Muscle layer of colon (tissue), 2 donors: ENCODE measurements at regions not wholly inside any gene's neighbourhood (a gene's known extent, or its start where the extent isn't known, plus 50 kb on each side); places are given as distances from the start of the nearest gene placed in this dataset.
"Not testable (repeated sequence)": the region's sequence is repeated elsewhere in the genome, so short reads cannot be mapped to it uniquely, and the experiment has no call there.

ENCODE experiments used
- H3K27ac ChIP-seq: one replicate; pipeline ENCODE4 v1.7.0; 2013; ENCODE audit warnings: low read depth, mild to moderate bottlenecking, low read length, moderate library complexity
- H3K27me3 ChIP-seq, 2 donors: one replicate each; pipeline ENCODE4 v1.7.0; 2013; ENCODE audit warnings: low read length in 2 of 2, mild to moderate bottlenecking in 2 of 2; ENCODE audit not compliant: insufficient read depth in 2 of 2, control insufficient read depth in 1 of 2
- H3K36me3 ChIP-seq: one replicate; pipeline ENCODE4 v1.7.0; 2013; ENCODE audit warnings: mild to moderate bottlenecking, low read length; ENCODE audit not compliant: insufficient read depth
- H3K4me1 ChIP-seq: one replicate; pipeline ENCODE4 v1.7.0; 2013; ENCODE audit warnings: mild to moderate bottlenecking, low read length; ENCODE audit not compliant: insufficient read depth
- H3K4me3 ChIP-seq, 2 donors: one replicate each; pipeline ENCODE4 v1.7.0; 2013; ENCODE audit warnings: low read length in 2 of 2, low read depth in 1 of 2, mild to moderate bottlenecking in 1 of 2, moderate library complexity in 1 of 2
- H3K9ac ChIP-seq: one replicate; pipeline ENCODE4 v1.7.0; 2013; ENCODE audit warnings: low read length
- H3K9me3 ChIP-seq: one replicate; pipeline ENCODE4 v1.7.0; 2013; ENCODE audit warnings: mild to moderate bottlenecking, low read length
- donor health status: abdominal sarcoma.
- donor health status: Adenocarcinoma of cecum.

DNA sequence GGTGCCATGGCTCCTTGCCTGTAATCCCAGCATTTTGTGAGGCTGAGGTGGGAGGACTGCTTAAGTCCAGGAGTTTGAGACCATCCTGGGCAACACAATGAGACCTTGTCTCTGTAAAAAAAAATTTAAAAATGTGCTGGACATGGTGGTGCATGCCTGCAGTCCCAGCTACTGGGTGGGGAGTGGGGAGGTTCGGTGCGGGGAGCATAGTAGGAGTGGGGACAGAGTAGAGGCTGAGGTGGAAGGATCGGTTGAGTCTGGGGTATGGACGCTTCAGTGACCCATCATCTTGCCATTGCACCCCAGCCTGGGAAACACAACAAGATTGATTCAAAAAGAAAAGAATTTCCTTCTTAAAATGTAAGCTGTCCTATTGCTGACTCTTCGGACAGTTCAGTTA is 1490.0 kb upstream of the GBE1 start:
- no peak overlapping the region for H3K27ac ChIP-seq
- no peaks in the 10 kb centered on the region for H3K36me3 ChIP-seq
- no peak overlapping the region for H3K9ac ChIP-seq
- no peaks in the 10 kb centered on the region for H3K9me3 ChIP-seq
- H3K4me3 ChIP-seq, result no peak overlapping the region
- H3K4me1 ChIP-seq, result no peaks in the 10 kb centered on the region
- no peaks in the 10 kb centered on the region for H3K27me3 ChIP-seq

DNA sequence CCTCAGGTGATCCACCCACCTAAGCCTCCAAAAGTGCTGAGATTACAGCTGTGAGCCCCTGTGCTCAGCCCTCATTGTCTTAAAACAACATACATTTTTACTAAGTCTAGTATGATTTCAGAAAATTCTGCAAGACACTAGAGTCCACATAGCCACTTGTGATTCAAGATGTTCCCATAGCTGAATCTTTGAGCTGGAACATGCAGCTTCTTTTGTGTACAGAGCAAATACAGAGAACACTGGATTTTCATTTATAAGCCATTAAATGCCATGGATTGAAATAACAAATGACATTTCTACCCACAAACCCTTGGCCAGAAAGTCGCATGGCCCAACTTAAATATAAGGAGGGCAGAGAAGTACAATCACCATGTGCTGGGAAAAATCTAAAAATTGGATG is 1489.2 kb upstream of the GBE1 start:
- Histone ChIP-seq H3K27ac (no peak overlapping the region), H3K36me3 (no peaks in the 10 kb centered on the region), H3K4me1 (no peaks in the 10 kb centered on the region), H3K9ac (no peak overlapping the region), H3K4me3 (no peak overlapping the region), H3K27me3 (no peaks in the 10 kb centered on the region), H3K9me3 (no peaks in the 10 kb centered on the region)

DNA sequence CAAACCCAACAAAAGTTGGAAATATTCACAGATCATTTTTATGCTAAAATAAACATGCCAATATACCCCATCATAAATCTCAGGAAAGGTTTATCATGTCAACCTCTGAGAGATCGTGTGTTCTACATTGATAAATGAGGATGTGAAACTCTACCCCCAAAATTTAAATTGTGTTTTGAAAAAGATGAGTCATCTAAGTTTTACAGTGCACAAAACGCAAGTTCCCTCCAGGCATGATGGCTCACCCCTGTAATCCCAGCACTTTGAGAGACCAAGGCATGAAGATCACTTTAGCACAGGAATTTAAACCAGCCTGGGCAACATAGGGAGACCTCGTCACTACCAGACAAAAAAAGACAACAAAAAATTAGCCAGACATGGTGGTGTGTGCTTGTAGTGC is 1487.0 kb upstream of the GBE1 start:
- no peak overlapping the region for H3K9ac ChIP-seq

DNA sequence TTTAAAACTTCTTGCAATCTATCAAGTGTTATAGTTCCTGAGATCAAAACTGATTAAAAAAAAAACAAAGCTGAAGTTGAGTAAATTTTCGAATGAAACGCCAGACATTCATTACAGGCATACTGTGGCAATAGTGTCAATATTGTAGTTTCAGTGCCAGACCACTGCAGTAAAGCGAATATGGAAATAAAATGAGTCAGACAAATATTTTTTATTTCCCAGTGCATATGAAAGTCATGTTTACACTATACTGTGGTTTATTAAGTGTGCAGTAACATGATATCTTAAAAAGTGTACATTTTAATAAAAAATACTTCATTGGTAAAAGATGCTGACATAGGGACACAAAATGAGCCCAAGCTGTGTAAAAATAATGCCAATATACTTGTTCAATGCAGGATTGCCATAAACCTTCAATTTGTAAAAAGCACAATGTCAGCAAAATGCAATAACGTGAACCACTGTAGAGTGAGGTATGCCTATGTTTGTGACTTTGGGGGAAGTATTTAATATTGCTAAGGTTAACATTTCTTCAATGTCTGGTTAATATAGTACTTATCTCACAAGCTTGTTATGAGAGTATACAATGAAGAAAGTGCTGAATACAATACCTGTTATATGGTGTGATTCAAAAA is 1473.9 kb upstream of the GBE1 start:
- H3K4me3 ChIP-seq, result no peak overlapping the region
- no peaks in the 10 kb centered on the region for H3K9me3 ChIP-seq
- no peaks in the 10 kb centered on the region for H3K4me1 ChIP-seq
- no peak overlapping the region for H3K9ac ChIP-seq
- no peaks in the 10 kb centered on the region for H3K36me3 ChIP-seq
- no peaks in the 10 kb centered on the region for H3K27me3 ChIP-seq
- H3K27ac ChIP-seq, result no peak overlapping the region

More for the DNA sequence above, 1487.0 kb upstream of the GBE1 start:
- no peak overlapping the region for H3K4me3 ChIP-seq
- H3K27ac ChIP-seq, result no peak overlapping the region
- H3K9me3 ChIP-seq, result no peaks in the 10 kb centered on the region
- H3K27me3 ChIP-seq, result no peaks in the 10 kb centered on the region
- no peaks in the 10 kb centered on the region for H3K36me3 ChIP-seq
- H3K4me1 ChIP-seq, result no peaks in the 10 kb centered on the region

DNA sequence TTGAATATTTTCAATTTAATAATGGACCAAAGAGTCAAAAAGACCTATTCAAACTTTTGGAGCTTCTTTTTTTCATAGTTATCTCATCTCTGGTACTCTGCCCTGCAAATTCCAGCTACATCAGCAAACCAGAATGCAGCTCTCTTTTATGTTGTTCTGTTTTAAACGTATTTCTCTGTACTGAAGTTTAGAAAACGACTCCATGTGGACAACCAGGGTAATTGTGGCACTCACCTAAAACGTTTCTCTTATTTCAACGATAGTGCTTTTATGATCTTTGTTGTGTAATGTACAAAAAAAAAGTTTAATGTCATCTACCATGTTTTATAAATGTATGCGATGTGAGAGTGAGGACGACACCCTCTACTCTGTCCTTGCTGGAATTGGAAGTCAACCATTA is 1472.3 kb upstream of the GBE1 start:
- Histone ChIP-seq H3K9ac (no peak overlapping the region), H3K9me3 (no peaks in the 10 kb centered on the region), H3K4me1 (no peaks in the 10 kb centered on the region), H3K27ac (no peak overlapping the region), H3K27me3 (no peaks in the 10 kb centered on the region), H3K4me3 (no peak overlapping the region), H3K36me3 (no peaks in the 10 kb centered on the region)

DNA sequence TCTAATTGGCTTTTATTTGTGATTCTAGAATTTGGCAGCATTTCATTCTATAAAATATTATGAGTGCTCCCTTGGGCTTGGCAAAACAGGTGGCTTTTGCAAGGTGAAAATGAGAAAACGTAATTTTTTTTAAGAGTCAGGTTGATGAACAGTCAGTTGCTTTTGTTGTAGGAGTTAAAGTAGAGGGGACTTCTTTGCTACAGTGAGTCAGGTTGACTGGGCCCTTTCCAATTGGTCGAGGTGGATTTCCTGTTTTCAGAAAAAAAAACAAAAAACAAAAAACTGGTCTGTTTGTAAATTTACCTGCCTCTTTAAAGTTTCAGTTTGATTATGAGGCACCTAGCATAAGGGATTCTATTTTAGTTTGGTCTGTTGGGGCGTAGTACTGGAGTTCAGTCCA is 1469.4 kb upstream of the GBE1 start:
- no peak overlapping the region for H3K4me3 ChIP-seq
- no peaks in the 10 kb centered on the region for H3K4me1 ChIP-seq
- H3K9ac ChIP-seq, result no peak overlapping the region
- H3K36me3 ChIP-seq, result no peaks in the 10 kb centered on the region
- no peaks in the 10 kb centered on the region for H3K9me3 ChIP-seq
- no peak overlapping the region for H3K27ac ChIP-seq
- H3K27me3 ChIP-seq, result no peaks in the 10 kb centered on the region

DNA sequence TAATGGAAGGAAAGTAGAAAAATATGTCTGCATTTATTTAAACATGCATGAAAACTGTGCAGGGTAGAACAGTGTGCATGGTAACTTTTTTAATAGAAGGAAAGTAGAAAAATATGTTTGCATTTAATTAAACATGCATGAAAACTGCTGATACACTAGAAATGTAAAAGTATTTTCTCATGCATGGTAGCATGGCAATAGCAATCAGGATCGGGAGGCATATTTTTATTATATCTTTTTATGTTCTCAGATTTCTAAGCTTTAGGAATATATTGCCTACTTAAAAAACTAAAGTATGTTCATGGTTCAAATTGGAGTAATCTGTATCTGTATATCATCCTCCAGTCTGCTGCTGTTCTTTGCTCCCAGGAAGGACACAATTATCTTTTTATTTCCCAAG is 1468.9 kb upstream of the GBE1 start:
- no peaks in the 10 kb centered on the region for H3K4me1 ChIP-seq
- no peak overlapping the region for H3K27ac ChIP-seq
- H3K9ac ChIP-seq, result no peak overlapping the region
- H3K4me3 ChIP-seq, result no peak overlapping the region
- H3K9me3 ChIP-seq, result no peaks in the 10 kb centered on the region
- no peaks in the 10 kb centered on the region for H3K36me3 ChIP-seq
- H3K27me3 ChIP-seq, result no peaks in the 10 kb centered on the region

DNA sequence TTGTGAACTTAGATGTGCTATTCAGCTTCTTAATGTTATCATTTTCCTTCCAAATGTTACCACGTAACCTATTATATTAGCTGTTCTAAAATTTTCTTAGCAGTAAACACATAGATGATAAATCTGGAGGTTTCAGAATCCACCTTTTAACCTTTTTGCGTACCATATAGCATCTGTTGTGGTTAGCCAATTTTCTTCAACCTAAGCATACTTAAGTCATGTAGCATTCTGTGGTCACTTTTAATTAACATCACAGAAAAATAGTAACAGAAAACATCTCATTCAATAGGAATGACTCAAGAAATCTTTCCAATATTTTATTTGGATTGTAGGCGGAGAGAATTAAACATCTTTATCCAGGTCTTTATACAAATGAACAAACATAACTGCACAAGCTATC is 1465.3 kb upstream of the GBE1 start:
- Histone ChIP-seq H3K4me1 (no peaks in the 10 kb centered on the region), H3K9me3 (no peaks in the 10 kb centered on the region)

DNA sequence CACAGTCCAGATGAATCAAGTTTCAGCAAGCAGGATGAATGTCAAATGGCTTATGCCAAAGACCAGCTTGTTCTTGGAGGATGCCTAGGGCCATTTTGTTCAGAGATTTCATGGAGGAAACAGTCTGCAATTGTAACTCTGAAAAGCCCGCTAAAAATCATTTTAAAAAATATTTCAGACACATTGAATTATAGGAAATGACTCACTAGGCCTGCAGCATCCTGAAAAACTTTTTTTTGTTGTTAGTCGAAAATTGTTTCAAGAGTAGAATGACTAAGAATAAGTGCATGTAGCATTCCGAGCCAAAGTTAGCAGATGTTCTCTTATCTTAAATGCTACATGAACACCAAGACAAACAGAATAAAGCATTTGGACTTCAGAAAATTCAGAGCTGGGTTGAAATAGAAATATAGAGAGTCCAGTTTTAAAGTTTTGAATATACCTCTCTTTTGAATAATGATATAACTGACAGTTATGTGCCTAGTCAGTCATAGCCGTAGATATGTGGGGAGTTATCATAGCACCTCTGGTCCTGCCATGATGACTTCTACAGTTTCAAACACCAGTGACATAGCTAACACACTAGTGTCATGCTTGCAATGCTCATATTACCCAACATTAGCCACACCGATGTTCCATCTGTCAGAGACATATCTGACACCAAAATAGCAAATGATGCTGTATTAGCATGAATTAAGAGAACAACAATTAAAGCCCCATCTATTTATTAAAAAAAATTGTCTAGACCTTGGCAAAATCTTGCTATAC is 1462.8 kb upstream of the GBE1 start:
- no peaks in the 10 kb centered on the region for H3K9me3 ChIP-seq
- no peak overlapping the region for H3K4me3 ChIP-seq
- no peaks in the 10 kb centered on the region for H3K4me1 ChIP-seq
- H3K36me3 ChIP-seq, result no peaks in the 10 kb centered on the region
- no peak overlapping the region for H3K27ac ChIP-seq
- H3K9ac ChIP-seq, result no peak overlapping the region
- H3K27me3 ChIP-seq, result no peaks in the 10 kb centered on the region

More for the DNA sequence above, 1465.3 kb upstream of the GBE1 start:
- Histone ChIP-seq H3K27me3 (no peaks in the 10 kb centered on the region), H3K9ac (no peak overlapping the region), H3K4me3 (no peak overlapping the region), H3K27ac (no peak overlapping the region), H3K36me3 (no peaks in the 10 kb centered on the region)

DNA sequence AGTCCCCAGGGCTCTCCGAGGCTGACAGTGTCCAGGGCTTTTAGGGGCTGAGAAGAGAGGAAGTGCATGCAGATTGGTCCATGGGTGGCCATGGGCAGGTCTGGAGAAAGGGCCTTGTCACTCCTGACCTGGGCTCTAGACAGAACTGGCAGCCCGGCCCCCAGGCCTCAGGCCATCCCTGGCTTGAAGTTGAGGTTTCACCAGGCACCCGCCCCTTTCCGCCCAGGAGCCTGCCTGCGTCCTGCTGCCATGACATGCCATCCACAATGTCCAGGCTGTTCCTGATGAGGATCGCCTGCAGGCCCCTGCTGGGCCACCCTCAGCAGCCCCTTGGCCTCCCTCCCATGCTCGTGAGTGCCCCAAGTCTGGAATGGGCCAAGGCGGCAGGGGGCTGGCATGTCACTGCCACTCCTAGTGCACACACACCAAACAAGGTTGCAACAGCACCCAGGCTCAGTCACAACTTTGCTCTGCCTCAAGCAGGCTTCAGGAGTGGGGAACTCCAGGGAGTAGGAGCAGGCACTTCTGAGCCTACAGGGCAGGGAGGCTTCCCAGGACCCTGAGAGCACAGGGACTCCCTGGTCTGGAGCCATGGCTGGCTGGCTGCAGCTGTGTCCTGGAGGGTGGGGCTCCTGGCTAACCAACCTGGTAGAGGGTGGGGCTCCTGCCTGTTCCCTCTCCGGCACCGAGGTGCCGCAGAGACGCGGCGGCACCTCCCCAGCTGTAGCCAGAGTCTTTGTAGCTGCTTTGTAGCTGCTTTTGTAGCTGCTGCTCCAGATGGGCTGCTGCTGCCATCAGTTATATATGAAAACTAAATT is 1457.1 kb upstream of the GBE1 start:
- no peak overlapping the region for H3K4me3 ChIP-seq
- no peaks in the 10 kb centered on the region for H3K4me1 ChIP-seq
- no peak overlapping the region for H3K27ac ChIP-seq

DNA sequence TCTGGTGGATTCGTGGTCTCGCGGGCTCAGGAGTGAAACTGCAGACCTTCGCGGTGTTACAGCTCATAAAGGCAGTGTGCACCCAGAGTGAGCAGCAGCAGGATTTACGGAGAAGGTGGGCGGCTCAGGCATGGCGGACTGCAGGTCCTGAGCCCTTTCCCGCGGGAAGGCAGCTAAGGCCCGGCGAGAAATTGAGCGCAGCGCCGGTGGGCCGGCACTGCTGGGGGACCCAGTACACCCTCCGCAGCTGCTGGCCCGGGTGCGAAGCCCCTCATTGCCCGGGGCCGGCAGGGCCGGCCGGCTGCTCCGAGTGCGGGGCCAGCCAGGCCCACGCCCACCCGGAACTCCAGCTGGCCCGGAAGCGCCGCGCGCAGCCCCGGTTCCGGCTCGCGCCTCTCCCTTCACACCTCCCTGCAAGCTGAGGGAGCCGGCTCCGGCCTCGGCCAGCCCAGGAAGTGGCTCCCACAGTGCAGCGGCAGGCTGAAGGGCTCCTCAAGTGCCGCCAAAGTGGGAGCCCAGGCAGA is 1456.2 kb upstream of the GBE1 start:
- not testable (repeated sequence) for H3K36me3 ChIP-seq, H3K9ac ChIP-seq, H3K27ac ChIP-seq, H3K4me3 ChIP-seq, H3K9me3 ChIP-seq, H3K4me1 ChIP-seq, H3K27me3 ChIP-seq

More for the DNA sequence above, 1457.1 kb upstream of the GBE1 start:
- Histone ChIP-seq H3K9ac (no peak overlapping the region), H3K36me3 (no peaks in the 10 kb centered on the region), H3K27me3 (no peaks in the 10 kb centered on the region), H3K9me3 (no peaks in the 10 kb centered on the region)
